ENCODE measurements at regions not wholly inside any gene's neighbourhood (a gene's known extent, or its start where the extent isn't known, plus 50 kb on each side); places are given as distances from the start of the nearest gene placed in this dataset.

- intact Hi-C loops (cut with micrococcal nuclease) (no loop called here), in situ Hi-C loops (cut with MboI) (no loop called here)
- Histone ChIP-seq H3K4me3 (no peak overlapping the region), H3K9me1 (ENCODE audit: control insufficient read depth, insufficient read depth, low read length) (no peaks in the 10 kb centered on the region), H3K27ac (ENCODE audit: extremely low read depth, low read depth, low read length) (no peak overlapping the region), H3K36me3 (ENCODE audit: control insufficient read depth, insufficient read depth, low read length) (no peaks in the 10 kb centered on the region), H3K4me1 (replicated peaks in 1 of 2; ENCODE audit: control insufficient read depth in 2 of 2, insufficient read depth in 2 of 2, low read length in 2 of 2) (no peaks in the 10 kb centered on the region), H3K27me3 (ENCODE audit: control insufficient read depth in 2 of 2, insufficient read depth in 2 of 2, low read length in 2 of 2) (peaks cover 0 to 33% of the 10 kb centered on the region in 2 experiments; a peak in 3 of 5 replicates), H3K79me2 (ENCODE audit: control insufficient read depth, insufficient read depth, low read length) (no peaks in the 10 kb centered on the region), H2AFZ (ENCODE audit: low read depth, low read length) (no peak overlapping the region), H3K4me2 (ENCODE audit: insufficient read depth, low read length) (no peak overlapping the region), H4K20me1 (replicated peaks; ENCODE audit: control insufficient read depth, insufficient read depth, low read length) (no peaks in the 10 kb centered on the region), H3K9ac (ENCODE audit: insufficient read depth in 1 of 2, low read depth in 2 of 2, low read length in 2 of 2) (no peak overlapping the region), H3K9me3 (replicated peaks; ENCODE audit: control insufficient read depth, insufficient read depth, low read depth, low read length) (no peaks in the 10 kb centered on the region)
- BruUV-seq (replicated peaks) = no TSS peak
- 0% methylated on average over 5 of the region's 10 CpGs for WGBS (ENCODE audit: insufficient coverage, low coverage, missing lambda C conversion rate)
- DNase-seq (ENCODE audit: extremely low read depth in 1 of 4, low spot score in 3 of 4) (no peak), FAIRE-seq (no peak), ATAC-seq (no peak)
- ChIA-PET CTCF (ENCODE audit: low intra/inter-chr PET ratio) (no interaction called here), POLR2A (no interaction called here)
- TF ChIP-seq MLX (CRISPR knock-in tag; conservative IDR thresholded peaks at IDR 0.05) (no peak), CHD7 (IDR thresholded peaks at IDR 0.05; ENCODE audit: low read depth, low read length) (no peak), MCM2 (IDR thresholded peaks at IDR 0.05; ENCODE audit: low read depth) (no peak), IFI16 (CRISPR knock-in tag; IDR thresholded peaks at IDR 0.05) (no peak), ESRRB (CRISPR knock-in tag; IDR thresholded peaks at IDR 0.05; ENCODE audit: borderline replicate concordance) (no peak), CREB3L1 (IDR thresholded peaks at IDR 0.05; ENCODE audit: borderline replicate concordance, low read depth) (no peak), EHMT2 (IDR thresholded peaks at IDR 0.05) (no peak), CCAR2 (IDR thresholded peaks at IDR 0.05; ENCODE audit: low read depth, low read length) (no peak), CEBPB (tag; IDR thresholded peaks at IDR 0.05) (no peak), SMAD2 (IDR thresholded peaks at IDR 0.05; ENCODE audit: low read depth, low read length) (no peak)
Observed at GRCh38 chr10:129025787-129026186, 441.3 kb upstream of the MGMT start.

Measured in K562 (cell line).